ENCODE measurements at regions not wholly inside any gene's neighbourhood (a gene's known extent, or its start where the extent isn't known, plus 50 kb on each side); places are given as distances from the start of the nearest gene placed in this dataset.
A peak's percentile ranks its signal among the peaks of the same experiment; 100 is the strongest.

- peak; percentile 69 for TF ChIP-seq CTCF (IDR thresholded peaks at IDR 0.05)
- TF ChIP-seq EZH2 (IDR thresholded peaks at IDR 0.05), result no peak
These were observed 1149.5 kb downstream of the DSC3 start for GRCh38 chr18:29892960-29893558.
